ENCODE measurements at regions not wholly inside any gene's neighbourhood (a gene's known extent, or its start where the extent isn't known, plus 50 kb on each side); places are given as distances from the start of the nearest gene placed in this dataset.

GRCh38 chr10:113426181-113426877, 126.5 kb upstream of the HABP2 start (continued):
- no peak for TF ChIP-seq ZNF462 (CRISPR knock-in tag; IDR thresholded peaks at IDR 0.05)

- H3K27me3 ChIP-seq (ENCODE audit: insufficient read depth) = no peaks in the 10 kb centered on the region
- no peak overlapping the region for H3K4me2 ChIP-seq
- no peaks in the 10 kb centered on the region for H3K36me3 Mint-ChIP-seq (ENCODE audit: low read depth)
- no peak overlapping the region for H3K4me3 ChIP-seq
- H3K9me3 Mint-ChIP-seq = no peaks in the 10 kb centered on the region
- H4K20me1 ChIP-seq (replicated peaks; ENCODE audit: insufficient read depth) = no peaks in the 10 kb centered on the region
- H3K4me3 Mint-ChIP-seq = no peak overlapping the region
- H3K36me3 ChIP-seq (ENCODE audit: insufficient read depth) = no peaks in the 10 kb centered on the region
- H3K4me1 Mint-ChIP-seq = no peaks in the 10 kb centered on the region
- H3K4me1 ChIP-seq (ENCODE audit: insufficient read depth) = no peaks in the 10 kb centered on the region
- no peaks in the 10 kb centered on the region for H3K27me3 Mint-ChIP-seq (ENCODE audit: insufficient read depth, low read depth, poor library complexity)
- DNase-seq (ENCODE audit: low spot score) = no peak
- ATAC-seq = no peak
- H3K27ac Mint-ChIP-seq = no peak overlapping the region
- no peak overlapping the region for H2AFZ ChIP-seq
- no peaks in the 10 kb centered on the region for H3K79me2 ChIP-seq (replicated peaks; ENCODE audit: insufficient read depth)
- no peak overlapping the region for H3K27ac ChIP-seq (ENCODE audit: low read depth)
- H3F3A ChIP-seq (replicated peaks; ENCODE audit: low read depth) = no peaks in the 10 kb centered on the region
- no peaks in the 10 kb centered on the region; the same call in none of the 2 replicates for H3K9me2 ChIP-seq (ENCODE audit: insufficient read depth)
- TF ChIP-seq ETS1 (IDR thresholded peaks at IDR 0.05) = no peak
- TF ChIP-seq POLR2AphosphoS5 (IDR thresholded peaks at IDR 0.05; ENCODE audit: low read depth) = no peak
- TF ChIP-seq EZH2 (IDR thresholded peaks at IDR 0.05; ENCODE audit: low read depth, unreplicated experiment) = no peak
- TF ChIP-seq REST (IDR thresholded peaks at IDR 0.05; ENCODE audit: unreplicated experiment) = no peak
- TF ChIP-seq CTCF (conservative IDR thresholded peaks at IDR 0.05; ENCODE audit: low read depth in 2 of 2) = no peak
- TF ChIP-seq ZNF114 (CRISPR knock-in tag; IDR thresholded peaks at IDR 0.05) = no peak
Observed at GRCh38 chr10:113427236-113427735, 125.6 kb upstream of the HABP2 start.
